Endothelial cell (in vitro differentiated cells): ENCODE measurements at regions not wholly inside any gene's neighbourhood (a gene's known extent, or its start where the extent isn't known, plus 50 kb on each side); places are given as distances from the start of the nearest gene placed in this dataset.
"Not testable (repeated sequence)": the region's sequence is repeated elsewhere in the genome, so short reads cannot be mapped to it uniquely, and the experiment has no call there.

Experiments
- DNase-seq: peaks from one replicate; pipeline ENCODE4 v3.0.0; 2021; ENCODE audit warnings: low spot score
- H3K27ac Mint-ChIP-seq: one replicate; pipeline ENCODE4 v1.8.0; 2021; ENCODE audit warnings: mixed read lengths, inconsistent platforms; ENCODE audit not compliant: unreplicated experiment
- H3K27me3 Mint-ChIP-seq: one replicate; pipeline ENCODE4 v1.8.0; 2021; ENCODE audit warnings: mild to moderate bottlenecking, moderate library complexity, mixed read lengths, inconsistent platforms; ENCODE audit not compliant: unreplicated experiment
- H3K36me3 Mint-ChIP-seq: one replicate; pipeline ENCODE4 v1.8.0; 2021; ENCODE audit warnings: mild to moderate bottlenecking, low read depth, mixed read lengths, inconsistent platforms; ENCODE audit not compliant: unreplicated experiment
- H3K4me1 Mint-ChIP-seq: one replicate; pipeline ENCODE4 v1.8.0; 2021; ENCODE audit warnings: mild to moderate bottlenecking, mixed read lengths, inconsistent platforms; ENCODE audit not compliant: unreplicated experiment
- H3K4me3 Mint-ChIP-seq: one replicate; pipeline ENCODE4 v1.8.0; 2021; ENCODE audit warnings: mild to moderate bottlenecking, mixed read lengths, inconsistent platforms; ENCODE audit not compliant: unreplicated experiment
- H3K9me3 Mint-ChIP-seq: one replicate; pipeline ENCODE4 v1.8.0; 2021; ENCODE audit warnings: mixed read lengths, inconsistent platforms; ENCODE audit not compliant: unreplicated experiment
- CTCF ChIP-seq: fragments of 200-600 bp; sonication (generic); IDR thresholded peaks from one replicate; pipeline ENCODE4 v1.5.0; 2021; ENCODE audit warnings: antibody characterized with exemption; ENCODE audit not compliant: unreplicated experiment

- no peaks in the 10 kb centered on the region for H3K36me3 Mint-ChIP-seq
- H3K4me3 Mint-ChIP-seq, result no peak overlapping the region
- TF ChIP-seq CTCF, result no peak
- no peaks in the 10 kb centered on the region for H3K9me3 Mint-ChIP-seq
- no peak overlapping the region for H3K27ac Mint-ChIP-seq
- H3K27me3 Mint-ChIP-seq, result no peaks in the 10 kb centered on the region
- no peak for DNase-seq
- no peaks in the 10 kb centered on the region for H3K4me1 Mint-ChIP-seq
These were observed 1526.8 kb downstream of the BRD1 start for GRCh38 chr22:48300877-48301276.

GRCh38 chr22:48299801-48300200 lies 1527.9 kb downstream of the BRD1 start:
- H3K4me3 Mint-ChIP-seq, result no peak overlapping the region
- H3K9me3 Mint-ChIP-seq, result no peaks in the 10 kb centered on the region
- no peak for TF ChIP-seq CTCF
- no peak overlapping the region for H3K27ac Mint-ChIP-seq
- H3K4me1 Mint-ChIP-seq, result no peaks in the 10 kb centered on the region
- no peak for DNase-seq
- no peaks in the 10 kb centered on the region for H3K36me3 Mint-ChIP-seq
- peaks cover 2% of the 10 kb centered on the region for H3K27me3 Mint-ChIP-seq

DNA sequence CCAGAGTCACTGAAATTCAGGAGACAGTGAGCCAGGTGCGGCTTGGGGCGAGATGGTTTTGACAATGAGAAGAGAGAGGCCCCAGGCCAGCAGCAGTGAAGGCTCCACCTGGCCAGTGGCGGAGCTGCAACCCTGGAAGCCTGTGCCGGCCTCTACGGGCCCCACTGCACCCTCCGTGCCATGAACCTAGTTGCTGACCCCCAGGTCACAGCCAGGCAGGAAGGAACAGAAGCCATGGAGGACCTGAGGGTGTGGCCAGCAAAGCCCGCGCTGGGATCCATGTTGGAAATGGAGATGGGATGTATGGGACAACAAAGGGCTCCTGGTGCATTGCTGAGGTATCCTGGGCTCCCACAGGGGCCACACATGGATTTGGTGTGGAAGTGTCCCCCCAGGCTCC lies 1528.5 kb downstream of the BRD1 start:
- no peak overlapping the region for H3K27ac Mint-ChIP-seq
- H3K4me1 Mint-ChIP-seq, result no peaks in the 10 kb centered on the region
- no peak for DNase-seq
- H3K36me3 Mint-ChIP-seq, result no peaks in the 10 kb centered on the region
- H3K4me3 Mint-ChIP-seq, result no peak overlapping the region
- TF ChIP-seq CTCF, result no peak
- no peaks in the 10 kb centered on the region for H3K9me3 Mint-ChIP-seq
- peaks cover 2% of the 10 kb centered on the region for H3K27me3 Mint-ChIP-seq

GRCh38 chr22:48297296-48297695 lies 1530.4 kb downstream of the BRD1 start:
- Mint-ChIP-seq H3K27ac (no peak overlapping the region), H3K9me3 (no peaks in the 10 kb centered on the region), H3K4me3 (no peak overlapping the region), H3K27me3 (peaks cover 2% of the 10 kb centered on the region), H3K36me3 (no peaks in the 10 kb centered on the region), H3K4me1 (no peaks in the 10 kb centered on the region)
- TF ChIP-seq CTCF, result no peak
- DNase-seq, result no peak

- H3K36me3 Mint-ChIP-seq, H3K9me3 Mint-ChIP-seq, H3K4me1 Mint-ChIP-seq, H3K27me3 Mint-ChIP-seq, DNase-seq, H3K27ac Mint-ChIP-seq, H3K4me3 Mint-ChIP-seq: not testable (repeated sequence)
These were observed 1527.5 kb downstream of the TBC1D22A start for GRCh38 chr22:48289954-48290353.
